Erythroblast (primary cell): ENCODE measurements at regions not wholly inside any gene's neighbourhood (a gene's known extent, or its start where the extent isn't known, plus 50 kb on each side); places are given as distances from the start of the nearest gene placed in this dataset.
A peak's percentile ranks its signal among the peaks of the same experiment; 100 is the strongest.

Experiments used
- DNase-seq, 2 experiments: peaks; one replicate each; lab custom pipeline; 2025; lab: John Stamatoyannopoulos, UW
- GATA1 ChIP-seq: IDR thresholded peaks from 2 replicates; pipeline ENCODE4 v1.6.1; 2011; ENCODE audit warnings: low read depth, mild to moderate bottlenecking, control low read depth, low read length, moderate library complexity
- POLR2A ChIP-seq: IDR thresholded peaks from 2 replicates; pipeline ENCODE4 v1.6.1; 2011; ENCODE audit warnings: mild to moderate bottlenecking, low read length

GRCh38 chr5:133757396-133757945 lies 145.1 kb upstream of the FSTL4 start:
- DNase-seq: no peak
- TF ChIP-seq GATA1 (no peak), POLR2A (no peak)

GRCh38 chr5:133756756-133757155 lies 144.4 kb upstream of the FSTL4 start:
- TF ChIP-seq GATA1 (no peak), POLR2A (no peak)

GRCh38 chr5:133756036-133756435 lies 143.7 kb upstream of the FSTL4 start:
- TF ChIP-seq GATA1 (no peak), POLR2A (no peak)
- no peak for DNase-seq

More at GRCh38 chr5:133756756-133757155, 144.4 kb upstream of the FSTL4 start:
- DNase-seq: no peak

GRCh38 chr5:133754575-133755169 lies 142.3 kb upstream of the FSTL4 start:
- peak; percentile 35 to 58 for DNase-seq
- TF ChIP-seq GATA1 (no peak), POLR2A (no peak)

GRCh38 chr5:133753856-133754255 lies 141.5 kb upstream of the FSTL4 start:
- no peak for DNase-seq
- TF ChIP-seq GATA1: no peak

GRCh38 chr5:133751846-133752245 lies 139.5 kb upstream of the FSTL4 start:
- no peak for DNase-seq
- no peak for TF ChIP-seq GATA1
- TF ChIP-seq POLR2A: no peak

- TF ChIP-seq GATA1 (no peak), POLR2A (no peak)
- DNase-seq: no peak
These were observed 139.1 kb upstream of the FSTL4 start for GRCh38 chr5:133751421-133751820.

GRCh38 chr5:133750856-133751255 lies 138.5 kb upstream of the FSTL4 start:
- no peak for DNase-seq
- TF ChIP-seq GATA1: no peak
- no peak for TF ChIP-seq POLR2A

GRCh38 chr5:133750356-133750755 lies 138.0 kb upstream of the FSTL4 start:
- DNase-seq: no peak
- no peak for TF ChIP-seq GATA1
- TF ChIP-seq POLR2A: no peak

- TF ChIP-seq GATA1 (no peak), POLR2A (no peak)
- DNase-seq: no peak
These were observed 137.1 kb upstream of the FSTL4 start for GRCh38 chr5:133749331-133749985.

- no peak for TF ChIP-seq GATA1
- TF ChIP-seq POLR2A: no peak
- DNase-seq: peak; percentile 55 to 57
These were observed 134.5 kb upstream of the FSTL4 start for GRCh38 chr5:133746834-133747233.

GRCh38 chr5:133744960-133745308 lies 132.6 kb upstream of the FSTL4 start:
- no peak for DNase-seq
- TF ChIP-seq POLR2A (no peak), GATA1 (no peak)

- TF ChIP-seq GATA1 (no peak), POLR2A (no peak)
These were observed 132.0 kb upstream of the FSTL4 start for GRCh38 chr5:133744051-133744959.

More at GRCh38 chr5:133744051-133744959, 132.0 kb upstream of the FSTL4 start:
- no peak for DNase-seq
